LNCaP clone FGC (cell line): ENCODE measurements at regions not wholly inside any gene's neighbourhood (a gene's known extent, or its start where the extent isn't known, plus 50 kb on each side); places are given as distances from the start of the nearest gene placed in this dataset.

ENCODE experiments used
- DNase-seq: peaks from one replicate; pipeline ENCODE4 v3.0.0-alpha.2; 2011; ENCODE audit warnings: low read depth
- H3K4me3 ChIP-seq: 2 replicates; pipeline ENCODE4 v1.5.1; 2011; ENCODE audit warnings: mild to moderate bottlenecking, low read depth, low read length, control low read depth
- TF ChIP-seq, protein P1 (sequence below): IDR thresholded peaks from 2 replicates; pipeline ENCODE4 v1.5.1; 2012; ENCODE audit warnings: mild to moderate bottlenecking; ENCODE audit not compliant: control insufficient read depth, insufficient read depth; ENCODE audit errors: extremely low read depth

DNA sequence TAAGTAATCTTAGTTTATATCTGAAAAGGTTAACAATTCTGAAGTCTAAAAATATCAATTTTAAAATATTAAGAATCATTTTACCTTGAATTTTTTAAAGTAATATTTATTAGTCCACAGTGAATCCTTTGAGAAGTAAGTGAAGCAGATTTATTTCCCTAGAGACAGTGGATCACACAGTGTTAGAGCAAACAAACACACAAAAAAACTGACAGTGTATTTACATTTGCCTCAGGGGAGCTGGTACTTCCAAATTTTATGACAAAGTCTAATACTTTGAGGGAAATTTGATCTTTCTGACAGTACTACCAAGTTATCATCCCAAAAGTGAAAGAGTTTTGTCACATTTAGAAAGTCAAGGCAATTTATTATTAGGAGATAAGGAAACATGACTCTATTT is 1750.6 kb upstream of the CDH9 start:
- TF ChIP-seq, protein P1, sequence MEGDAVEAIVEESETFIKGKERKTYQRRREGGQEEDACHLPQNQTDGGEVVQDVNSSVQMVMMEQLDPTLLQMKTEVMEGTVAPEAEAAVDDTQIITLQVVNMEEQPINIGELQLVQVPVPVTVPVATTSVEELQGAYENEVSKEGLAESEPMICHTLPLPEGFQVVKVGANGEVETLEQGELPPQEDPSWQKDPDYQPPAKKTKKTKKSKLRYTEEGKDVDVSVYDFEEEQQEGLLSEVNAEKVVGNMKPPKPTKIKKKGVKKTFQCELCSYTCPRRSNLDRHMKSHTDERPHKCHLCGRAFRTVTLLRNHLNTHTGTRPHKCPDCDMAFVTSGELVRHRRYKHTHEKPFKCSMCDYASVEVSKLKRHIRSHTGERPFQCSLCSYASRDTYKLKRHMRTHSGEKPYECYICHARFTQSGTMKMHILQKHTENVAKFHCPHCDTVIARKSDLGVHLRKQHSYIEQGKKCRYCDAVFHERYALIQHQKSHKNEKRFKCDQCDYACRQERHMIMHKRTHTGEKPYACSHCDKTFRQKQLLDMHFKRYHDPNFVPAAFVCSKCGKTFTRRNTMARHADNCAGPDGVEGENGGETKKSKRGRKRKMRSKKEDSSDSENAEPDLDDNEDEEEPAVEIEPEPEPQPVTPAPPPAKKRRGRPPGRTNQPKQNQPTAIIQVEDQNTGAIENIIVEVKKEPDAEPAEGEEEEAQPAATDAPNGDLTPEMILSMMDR = no peak
- DNase-seq = peak; percentile 59

DNA sequence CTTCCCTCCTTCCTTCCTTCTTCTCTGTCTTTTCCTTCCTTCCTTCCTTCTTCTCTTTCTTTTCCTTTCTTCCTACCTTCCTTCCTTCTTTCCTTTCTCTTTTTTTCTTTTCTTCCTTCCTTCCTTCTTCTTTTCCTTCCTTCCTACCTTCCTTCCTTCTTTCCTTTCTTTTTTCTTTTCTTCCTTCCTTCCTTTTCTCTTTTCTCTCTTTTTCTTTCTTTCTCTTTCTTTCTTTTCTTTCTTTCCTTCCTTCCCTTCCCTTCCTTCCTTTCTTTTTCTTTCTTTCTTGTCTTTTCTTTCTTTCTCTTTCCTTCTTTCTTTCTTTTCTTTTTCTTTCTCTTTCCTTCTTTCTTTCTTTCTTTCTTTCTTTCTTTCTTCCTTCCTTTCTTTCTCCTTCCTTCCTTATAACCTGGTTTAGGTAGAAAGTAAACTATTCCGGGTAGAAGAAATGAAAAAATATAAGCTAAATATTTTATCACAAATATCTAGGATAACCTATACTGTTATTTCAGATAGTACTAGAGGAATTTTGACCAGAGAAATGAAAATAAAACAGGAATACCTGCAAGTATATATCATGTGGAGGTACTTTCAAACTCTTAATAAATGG is 1741.8 kb upstream of the CDH9 start:
- DNase-seq = no peak
- H3K4me3 ChIP-seq = no peak overlapping the region
- TF ChIP-seq, protein P1 = no peak

More for the DNA sequence above, 1750.6 kb upstream of the CDH9 start:
- H3K4me3 ChIP-seq = no peak overlapping the region

DNA sequence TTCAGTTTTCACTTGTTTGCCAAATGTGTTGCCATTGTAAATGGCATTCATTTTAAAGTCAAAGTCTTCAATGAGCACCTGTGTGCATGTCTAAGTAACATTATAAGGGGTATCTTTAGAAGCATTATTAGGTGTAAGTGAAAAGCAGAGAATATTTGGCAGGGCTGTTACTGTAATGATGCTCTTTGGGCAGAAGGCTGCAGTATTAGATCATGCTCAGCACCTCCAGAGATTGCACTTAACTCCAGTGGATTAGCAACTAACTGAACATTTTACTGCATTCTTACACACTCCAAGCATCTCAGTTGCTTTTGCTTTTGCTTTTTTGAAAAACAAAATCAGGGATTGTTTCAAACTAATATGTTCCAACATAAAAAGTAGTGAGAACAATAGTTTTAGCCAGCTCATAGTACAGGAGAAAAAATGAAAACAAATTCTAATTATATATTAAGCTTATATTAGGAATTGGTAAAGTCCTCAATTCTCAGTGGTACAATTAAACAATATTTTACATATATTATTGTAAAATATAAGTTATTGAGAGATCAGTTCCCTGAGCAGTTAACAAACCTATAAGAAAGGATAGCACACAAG is 1740.9 kb upstream of the CDH9 start:
- DNase-seq = no peak
- H3K4me3 ChIP-seq = no peak overlapping the region
- TF ChIP-seq, protein P1 = peak; percentile 81

DNA sequence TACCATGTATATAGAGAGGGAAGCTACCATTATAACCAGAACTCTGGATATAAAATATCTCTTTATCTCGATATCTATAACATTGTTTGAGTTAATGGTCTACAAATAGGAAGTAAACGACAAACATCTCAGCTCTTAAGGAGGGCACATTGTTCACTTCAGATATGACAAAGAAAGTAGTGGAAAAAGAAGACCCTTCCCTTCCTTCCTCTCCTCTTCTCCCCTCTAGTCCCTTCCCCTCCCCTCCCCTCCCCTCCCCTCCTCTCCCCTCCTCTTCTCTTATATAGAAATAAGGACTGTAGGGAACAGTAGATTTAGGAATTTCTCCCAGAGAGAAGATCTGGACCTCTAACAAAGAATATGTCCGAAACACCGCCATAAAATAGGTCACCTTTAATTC is 1731.9 kb upstream of the CDH9 start:
- H3K4me3 ChIP-seq = no peak overlapping the region
- no peak for DNase-seq
- TF ChIP-seq, protein P1 = no peak

DNA sequence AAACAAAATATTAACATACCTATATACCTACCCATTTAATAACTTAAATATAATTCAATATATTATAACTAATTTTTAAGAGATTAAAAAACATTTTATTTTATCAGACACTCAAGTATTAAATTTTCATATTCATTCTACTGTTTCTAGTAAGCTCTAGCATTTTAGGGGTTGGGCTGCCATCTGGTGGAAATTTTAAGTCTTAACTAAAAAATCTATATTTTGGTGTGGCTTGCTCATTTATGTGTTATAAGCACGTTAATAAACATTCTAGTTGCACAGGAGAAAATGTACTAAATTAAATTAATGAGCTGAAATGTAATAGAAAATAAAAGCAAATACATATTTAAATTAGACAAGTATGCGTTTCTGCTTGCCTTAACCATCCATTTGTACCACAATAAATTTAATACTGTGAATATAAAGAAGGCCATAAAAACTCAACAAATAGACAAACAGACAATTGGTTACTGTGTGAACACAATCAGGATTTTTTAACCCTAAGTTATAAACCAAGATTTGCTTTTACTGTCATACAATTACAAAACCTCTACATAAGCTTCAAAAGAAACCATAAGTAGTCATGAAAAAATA is 1728.3 kb upstream of the CDH9 start:
- peak; percentile 65 for DNase-seq
- H3K4me3 ChIP-seq = no peak overlapping the region
- TF ChIP-seq, protein P1 = peak; percentile 34; the same call in 1 of the 2 replicates

DNA sequence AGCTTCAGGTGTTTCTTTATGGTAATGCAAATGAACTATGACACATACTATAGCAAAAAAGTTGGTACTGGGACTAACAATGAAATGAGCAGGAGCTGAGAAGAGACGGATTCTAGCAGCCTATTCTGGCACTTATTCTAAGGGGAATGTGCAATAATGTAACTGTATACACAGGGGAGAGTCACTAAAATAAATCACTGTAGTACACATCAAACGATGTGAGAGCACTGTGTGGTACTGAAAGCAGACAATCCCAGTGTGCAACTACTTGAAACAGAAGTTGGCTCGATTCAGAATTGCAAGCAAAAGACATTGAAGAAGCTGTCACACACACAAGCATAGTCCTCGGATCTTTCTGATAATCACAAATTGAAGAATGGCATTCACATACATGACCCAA is 1713.0 kb upstream of the CDH9 start:
- TF ChIP-seq, protein P1 = no peak
- H3K4me3 ChIP-seq = no peak overlapping the region
- DNase-seq = no peak
